Urothelium cell line (cell line): ENCODE measurements at regions not wholly inside any gene's neighbourhood (a gene's known extent, or its start where the extent isn't known, plus 50 kb on each side); places are given as distances from the start of the nearest gene placed in this dataset.
A peak's percentile ranks its signal among the peaks of the same experiment; 100 is the strongest.

Experiments
- DNase-seq: peaks from one replicate; pipeline ENCODE4 v3.0.0; 2011; ENCODE audit warnings: low spot score, mixed read lengths
- FAIRE-seq: peaks from 2 replicates; lab custom pipeline; 2011; peaks lifted over from hg19 to GRCh38; lab: Jason Lieb, UNC

DNA sequence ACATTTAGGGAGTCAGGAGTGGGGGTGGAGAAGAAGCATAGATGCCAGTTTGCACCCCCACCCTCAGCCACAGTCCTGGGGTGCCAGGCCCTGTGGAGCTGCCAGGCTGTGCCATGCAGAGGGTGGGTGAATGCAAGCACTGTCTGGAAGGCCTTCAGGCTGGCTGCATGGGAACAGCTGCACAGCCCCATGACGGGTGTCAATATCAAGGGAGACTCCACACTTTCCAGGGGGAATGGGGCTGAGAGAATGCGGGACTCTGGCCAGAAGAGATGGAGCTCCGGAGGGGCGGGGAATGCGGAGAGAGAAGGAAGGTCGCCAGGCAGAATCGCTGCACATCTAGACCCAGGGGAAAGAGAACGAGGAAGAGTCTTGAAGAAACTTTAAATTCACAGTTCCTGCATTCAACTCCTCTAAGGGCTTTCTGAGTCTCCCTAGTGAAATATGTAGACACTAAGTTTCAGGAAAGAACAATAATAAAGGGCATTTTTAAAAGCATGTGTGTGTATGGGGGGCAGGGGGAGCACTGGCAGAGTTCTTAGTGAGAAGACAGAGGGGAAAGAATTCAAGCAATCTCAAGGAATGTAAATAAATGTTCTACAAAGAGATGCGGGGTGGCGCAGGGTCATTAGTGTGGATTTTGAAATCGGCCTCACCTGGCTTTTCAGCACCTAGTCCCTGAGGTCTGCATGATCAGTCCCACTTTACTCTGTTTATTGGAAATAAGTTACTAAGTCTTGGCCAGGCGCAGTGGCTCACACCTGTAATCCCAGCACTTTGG is 59.1 kb downstream of the BOD1 start:
- no peak for DNase-seq
- FAIRE-seq: no peak

DNA sequence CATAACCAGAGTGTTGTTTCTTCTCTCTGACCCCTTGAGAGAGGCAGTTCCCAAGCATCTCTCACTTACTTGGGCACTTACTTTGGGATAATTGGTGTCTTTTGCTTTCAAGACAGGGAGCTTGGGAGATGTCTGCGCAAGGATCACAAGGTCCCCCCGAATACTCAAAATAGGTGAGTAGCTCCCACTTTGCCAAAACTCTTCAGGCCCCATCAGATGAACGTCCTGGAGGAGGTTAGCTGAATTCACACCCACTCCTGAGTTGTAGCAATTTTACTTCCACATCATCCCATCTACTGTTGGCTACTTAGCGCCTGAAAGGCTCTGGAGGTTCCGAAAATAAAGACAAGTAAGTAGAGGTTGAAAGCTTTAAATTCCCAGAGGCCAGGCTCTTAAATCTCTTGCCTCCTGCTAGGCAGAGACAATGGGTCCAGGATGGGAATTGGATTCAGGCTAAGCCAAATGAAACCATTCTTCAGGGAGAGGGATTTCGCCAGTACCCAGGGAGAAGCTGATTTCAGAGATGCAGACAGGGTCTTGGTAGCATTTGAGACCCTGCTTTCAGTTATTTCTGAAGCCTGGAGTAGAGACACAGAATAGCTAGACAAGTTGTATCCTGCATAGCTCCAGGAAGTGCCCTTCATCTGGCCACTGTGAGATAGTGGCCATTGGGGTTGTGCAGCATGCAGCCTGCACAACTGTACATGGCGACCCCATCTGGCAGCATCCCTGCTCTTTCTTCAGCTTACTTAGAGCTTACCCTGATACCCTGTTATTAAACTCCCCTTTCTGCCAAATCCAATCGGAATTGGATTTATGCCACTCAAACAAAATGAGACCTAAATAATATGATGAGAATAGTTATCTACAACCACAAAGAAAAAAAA is 60.1 kb downstream of the BOD1 start:
- DNase-seq (no peak), FAIRE-seq (no peak)

GRCh38 chr5:173554989-173555705 is 61.3 kb downstream of the BOD1 start:
- no peak for DNase-seq
- FAIRE-seq: no peak

GRCh38 chr5:173554038-173554955 is 62.2 kb downstream of the BOD1 start:
- FAIRE-seq (no peak), DNase-seq (no peak)

DNA sequence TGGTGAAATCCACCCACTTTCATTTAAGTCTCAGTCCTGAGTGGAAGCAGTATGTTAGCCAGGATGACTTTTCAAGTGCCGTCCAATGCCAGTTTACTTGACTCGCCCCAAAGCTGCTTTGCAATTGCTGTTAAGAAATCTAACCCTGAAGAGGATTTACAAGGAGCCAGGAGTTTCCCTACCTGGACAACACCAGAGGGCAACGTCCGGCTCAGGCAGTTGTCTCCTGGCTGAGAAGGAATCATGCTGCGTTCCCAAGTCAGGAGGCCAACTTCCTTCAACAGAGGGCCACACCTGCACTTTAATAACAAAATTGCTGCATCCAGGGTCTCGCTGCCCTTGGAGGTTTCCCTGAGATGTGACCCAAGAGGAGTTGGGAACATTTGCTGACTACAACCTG is 65.8 kb downstream of the BOD1 start:
- DNase-seq (no peak), FAIRE-seq (no peak)

DNA sequence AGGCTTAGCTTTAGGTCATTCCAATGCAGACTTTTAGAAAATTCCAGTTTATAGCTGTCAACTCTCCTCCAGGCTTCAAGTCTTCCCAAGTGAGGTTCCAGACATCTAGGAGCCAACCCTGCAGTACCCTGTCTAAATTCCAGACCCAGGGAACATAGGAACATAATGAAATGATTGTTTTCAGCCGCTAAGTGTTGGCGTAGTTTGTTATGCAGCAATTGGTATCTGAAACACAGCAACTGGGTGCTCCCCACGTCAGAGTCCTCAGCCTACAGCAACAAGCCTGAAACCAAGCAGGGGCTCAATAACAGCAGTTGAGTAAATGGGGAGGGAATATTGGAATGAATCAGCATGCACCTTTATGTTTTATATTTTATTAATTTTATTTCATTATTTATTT is 66.8 kb downstream of the BOD1 start:
- DNase-seq (no peak), FAIRE-seq (no peak)

GRCh38 chr5:173547579-173547978 is 68.9 kb downstream of the BOD1 start:
- peak; percentile 83 for FAIRE-seq
- DNase-seq: peak; percentile 52

DNA sequence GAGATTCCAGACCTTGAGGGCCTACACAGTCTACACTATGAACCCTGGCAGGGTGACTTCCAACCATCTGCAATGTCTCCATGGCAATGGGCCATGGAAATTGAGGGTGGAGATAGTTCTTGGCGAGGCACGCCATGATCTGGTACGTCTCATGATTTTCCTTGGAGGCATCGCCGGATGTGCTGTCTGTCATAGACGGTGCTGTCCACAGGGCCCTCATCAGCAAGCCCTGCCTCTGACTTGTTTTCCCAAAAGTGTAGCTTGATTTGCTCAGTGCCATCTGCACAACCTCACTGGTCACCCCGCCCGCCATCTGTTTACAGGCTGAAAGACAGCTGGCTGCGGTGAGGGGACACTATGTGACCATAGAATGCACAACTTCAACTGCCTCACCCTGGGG is 73.5 kb downstream of the BOD1 start:
- DNase-seq (no peak), FAIRE-seq (no peak)

GRCh38 chr5:173542159-173542558 is 74.3 kb downstream of the BOD1 start:
- no peak for FAIRE-seq

DNA sequence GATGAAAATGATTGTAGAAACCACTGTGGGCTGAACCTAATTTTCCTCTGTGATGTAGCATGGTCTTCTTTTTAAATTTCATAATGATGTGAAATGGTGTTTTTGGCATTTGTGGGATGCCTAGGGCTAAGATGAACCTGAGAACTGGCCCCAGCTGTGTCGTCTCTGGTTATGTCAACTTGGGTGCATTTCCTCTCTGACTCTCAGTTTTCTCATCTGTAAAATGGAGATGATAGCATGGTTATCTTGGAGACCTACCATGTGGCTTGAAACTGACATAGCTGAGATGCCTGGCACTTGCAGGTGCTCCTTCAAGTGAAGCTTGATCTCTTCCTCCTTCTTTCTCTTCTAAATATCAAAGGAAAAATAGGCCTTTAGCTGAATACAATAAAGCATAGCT is 77.8 kb downstream of the BOD1 start:
- FAIRE-seq: no peak
- DNase-seq: no peak

More at GRCh38 chr5:173542159-173542558, 74.3 kb downstream of the BOD1 start:
- no peak for DNase-seq

DNA sequence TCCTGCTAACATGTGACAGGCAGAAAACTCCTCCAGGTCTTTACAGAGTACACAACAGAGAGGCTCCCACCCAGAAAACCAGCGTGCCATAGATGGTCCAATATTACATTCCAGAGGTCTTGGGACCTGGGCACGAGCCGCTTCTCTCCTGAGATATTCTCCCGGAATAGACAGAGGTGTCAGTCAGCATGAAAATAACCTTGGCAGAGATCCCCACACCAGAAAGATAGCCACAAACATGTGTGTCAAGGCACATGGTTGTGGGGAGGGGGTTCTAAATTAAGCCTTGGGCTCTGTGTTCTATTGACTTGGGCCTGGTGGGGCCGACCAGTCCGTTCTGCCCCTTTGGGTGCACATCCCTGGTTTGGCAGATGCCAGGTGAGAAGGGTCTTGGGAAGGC is 78.4 kb downstream of the BOD1 start:
- DNase-seq: no peak
- FAIRE-seq: no peak

DNA sequence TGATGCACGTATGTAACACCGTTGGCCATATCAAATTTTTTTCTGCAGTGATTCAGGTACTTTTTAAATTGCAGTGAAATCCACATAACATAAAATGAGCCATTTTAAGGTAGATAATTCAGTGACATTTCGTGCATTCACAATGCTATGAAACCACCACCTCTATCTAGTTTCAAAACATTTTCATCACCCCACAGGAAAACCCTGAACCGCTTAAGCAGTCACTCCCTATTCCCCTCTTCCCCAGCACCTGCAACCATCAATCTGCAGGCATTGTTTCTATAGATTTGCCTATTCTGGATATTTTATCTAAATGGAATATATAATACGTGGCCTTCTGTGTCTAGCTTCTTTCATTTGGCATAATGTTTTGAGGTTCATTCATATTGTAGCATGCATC is 79.2 kb downstream of the BOD1 start:
- no peak for DNase-seq
- FAIRE-seq: no peak

- FAIRE-seq (no peak), DNase-seq (peak; percentile 18)
These were observed 80.3 kb downstream of the BOD1 start for GRCh38 chr5:173535976-173536639.

DNA sequence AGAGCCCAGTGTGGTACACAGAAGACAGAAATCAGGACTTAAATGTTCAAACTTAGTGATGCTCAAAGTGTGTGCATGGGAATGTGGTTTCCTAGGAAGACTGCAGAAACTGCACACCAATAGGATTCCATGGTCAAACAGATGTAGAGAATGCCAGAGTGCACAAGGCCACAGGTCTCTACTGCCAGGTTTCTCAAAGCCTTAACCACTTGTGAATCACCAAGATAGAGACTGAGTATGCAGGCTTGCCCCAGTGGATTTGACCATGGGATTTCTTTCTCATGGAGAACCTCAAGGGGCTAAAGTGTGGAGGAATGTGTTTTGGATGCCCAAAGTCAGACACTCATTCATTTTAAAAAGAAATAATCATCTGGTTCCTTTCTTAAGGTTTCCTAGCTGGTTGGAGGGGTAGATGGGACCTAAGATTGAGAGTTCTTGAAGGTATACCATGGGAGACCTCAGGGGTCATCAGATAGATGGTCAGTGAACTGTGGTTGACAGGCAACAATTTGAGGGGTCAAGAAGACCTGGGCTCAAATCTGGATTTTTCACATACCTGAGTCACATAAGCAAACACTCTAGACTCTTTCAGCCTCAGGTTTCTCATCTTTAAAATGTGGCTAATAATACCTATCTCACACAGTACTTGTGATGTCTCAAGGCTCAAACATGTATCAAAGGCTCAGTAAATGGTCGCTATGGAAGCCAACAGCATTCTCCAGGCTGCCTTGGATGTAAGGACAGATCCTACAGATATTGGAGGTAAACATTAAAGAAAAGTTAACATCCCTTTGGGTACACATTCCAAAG is 81.1 kb downstream of the BOD1 start:
- FAIRE-seq: no peak
- no peak for DNase-seq

- FAIRE-seq: no peak
These were observed 81.8 kb downstream of the BOD1 start for GRCh38 chr5:173534664-173535063.

GRCh38 chr5:173534031-173534430 is 82.4 kb downstream of the BOD1 start:
- DNase-seq: no peak
- no peak for FAIRE-seq

More at GRCh38 chr5:173534664-173535063, 81.8 kb downstream of the BOD1 start:
- no peak for DNase-seq

DNA sequence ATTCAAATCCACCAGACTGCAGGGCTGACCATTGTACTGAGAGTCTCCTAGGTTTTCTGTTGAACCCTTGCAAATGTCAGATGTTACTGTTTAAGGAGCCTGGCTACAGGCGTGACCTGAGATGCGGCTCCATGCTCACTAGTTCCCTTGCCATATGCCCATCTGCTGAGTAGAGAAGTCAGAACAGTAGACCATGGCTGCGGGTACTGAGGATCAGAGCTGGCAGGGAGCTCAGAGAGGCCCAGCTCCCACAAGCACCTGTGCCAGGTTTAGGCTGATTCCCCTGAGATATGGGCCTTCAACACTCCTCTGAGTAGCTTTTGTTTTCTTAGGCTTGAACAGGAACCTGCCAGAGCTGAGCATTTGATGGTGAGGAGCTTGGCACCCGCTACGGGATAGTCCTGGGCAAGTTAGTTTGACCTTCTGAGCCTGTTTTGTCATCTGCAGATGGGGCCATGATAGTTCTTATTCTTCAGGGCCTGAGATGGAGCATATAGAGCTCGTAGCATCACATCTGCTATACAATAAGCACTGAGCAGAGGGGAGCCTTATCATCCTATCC is 83.7 kb downstream of the BOD1 start:
- FAIRE-seq: no peak

GRCh38 chr5:173531863-173532262 is 84.6 kb downstream of the BOD1 start:
- DNase-seq: no peak
- FAIRE-seq: no peak

More for the DNA sequence above, 83.7 kb downstream of the BOD1 start:
- no peak for DNase-seq

- no peak for FAIRE-seq
These were observed 85.9 kb downstream of the BOD1 start for GRCh38 chr5:173530547-173530946.

More at GRCh38 chr5:173530547-173530946, 85.9 kb downstream of the BOD1 start:
- no peak for DNase-seq
